GM12878 (cell line): ENCODE measurements at regions not wholly inside any gene's neighbourhood (a gene's known extent, or its start where the extent isn't known, plus 50 kb on each side); places are given as distances from the start of the nearest gene placed in this dataset.

Experiments
- ATAC-seq: fragments of 200-7000 bp; cut with Tn5 transposase; 3 replicates; pipeline ENCODE4 v1.9.1; 2020; ENCODE audit warnings: mild to moderate bottlenecking, moderate library complexity
- BruUV-seq: library from RNA; stranded (reverse); fragments of 400-500 nt; replicated peaks from 2 replicates; lab custom pipeline; 2021; lab: Mats Ljungman, UMichigan
- CTCF ChIA-PET: fragments of 300-600 bp; sonication (Branson Sonifier 250); formaldehyde crosslinking; extraction: SDS; loops from one replicate; lab custom pipeline; 2021; ENCODE audit warnings: inconsistent platforms; lab: Yijun Ruan, JAX
- POLR2A ChIA-PET: fragments of 350-600 bp; formaldehyde crosslinking; extraction: SDS; loops from one replicate; lab custom pipeline; 2021; ENCODE audit warnings: inconsistent platforms; lab: Charles Lee
- RAD21 ChIA-PET: fragments of 300-600 bp; sonication (Branson Sonifier 250); formaldehyde crosslinking; loops from one replicate; lab custom pipeline; 2023; ENCODE audit warnings: antibody characterized with exemption; ENCODE audit not compliant: unreplicated experiment; lab: Charles Lee
- SMC1A ChIA-PET: fragments of 300-600 bp; sonication (Branson Sonifier 250); formaldehyde crosslinking; loops from one replicate; lab custom pipeline; 2023; ENCODE audit not compliant: unreplicated experiment, uncharacterized antibody; lab: Charles Lee
- DNase-seq: peaks from one replicate; pipeline ENCODE4 v3.0.0-alpha.2; 2011; ENCODE audit warnings: low read depth, low spot score
- FAIRE-seq: peaks from 3 replicates; lab custom pipeline; 2011; peaks lifted over from hg19 to GRCh38; lab: Jason Lieb, UNC
- H2AFZ ChIP-seq: 2 replicates; pipeline ENCODE4 v1.6.0; 2011; ENCODE audit warnings: low read depth, low read length, control low read depth; ENCODE audit not compliant: control insufficient read depth
- H3K27ac ChIP-seq: 2 replicates; pipeline ENCODE4 v1.5.1; 2011; ENCODE audit warnings: control low read depth; ENCODE audit not compliant: control insufficient read depth, insufficient read depth
- H3K27me3 ChIP-seq, 2 experiments: replicated peaks in 1 of 2; 2 replicates each; pipeline versions ENCODE4 v1.6.0 to v1.6.1; 2011; ENCODE audit warnings: low read length in 1 of 2; ENCODE audit not compliant: control insufficient read depth in 2 of 2, insufficient read depth in 2 of 2
- H3K36me3 ChIP-seq, 2 experiments: 2 replicates each; pipeline ENCODE4 v1.5.1; 2011; ENCODE audit warnings: low read length in 1 of 2; ENCODE audit not compliant: control insufficient read depth in 2 of 2, insufficient read depth in 2 of 2
- H3K4me1 ChIP-seq: 2 replicates; pipeline ENCODE4 v1.6.1; 2011; ENCODE audit warnings: mild to moderate bottlenecking, low read length, moderate library complexity, mixed read lengths; ENCODE audit not compliant: control insufficient read depth, insufficient read depth
- H3K4me2 ChIP-seq: 2 replicates; pipeline ENCODE4 v1.6.0; 2011; ENCODE audit warnings: control low read depth; ENCODE audit not compliant: control insufficient read depth, insufficient read depth
- H3K4me3 ChIP-seq: fragments of 200-600 bp; sonication (generic); 2 replicates; pipeline ENCODE4 v1.5.1; 2016
- H3K79me2 ChIP-seq: 2 replicates; pipeline ENCODE4 v1.6.0; 2011; ENCODE audit warnings: low read length; ENCODE audit not compliant: control insufficient read depth, insufficient read depth
- H3K9ac ChIP-seq: 2 replicates; pipeline ENCODE4 v1.8.0; 2011; ENCODE audit warnings: low read length, control low read depth, mixed read lengths; ENCODE audit not compliant: control insufficient read depth, insufficient read depth
- H3K9me3 ChIP-seq: replicated peaks from 3 replicates; pipeline ENCODE4 v1.5.1; 2011; ENCODE audit warnings: mild to moderate bottlenecking, low read length; ENCODE audit not compliant: control insufficient read depth, insufficient read depth
- H4K20me1 ChIP-seq: 2 replicates; pipeline ENCODE4 v1.6.0; 2011; ENCODE audit not compliant: control insufficient read depth, insufficient read depth
- CHD2 ChIP-seq: IDR thresholded peaks from 2 replicates; pipeline ENCODE4 v1.6.1; 2011; ENCODE audit warnings: low read depth, low read length, improper control_type of control experiment, borderline replicate concordance
- DPF2 ChIP-seq: fragments of 450-650 bp; IDR thresholded peaks from 2 replicates; pipeline ENCODE4 v1.6.1; 2017; ENCODE audit warnings: mild to moderate bottlenecking
- E4F1 ChIP-seq: fragments of 450-650 bp; IDR thresholded peaks from 2 replicates; pipeline ENCODE4 v1.6.1; 2018; ENCODE audit warnings: borderline replicate concordance, mild to moderate bottlenecking; ENCODE audit not compliant: partially characterized antibody
- ESRRA ChIP-seq: IDR thresholded peaks from 2 replicates; pipeline ENCODE4 v1.6.1; 2012; ENCODE audit warnings: mild to moderate bottlenecking, low read length, improper control_type of control experiment
- GATAD2B ChIP-seq: fragments of 450-650 bp; conservative IDR thresholded peaks from 2 replicates; pipeline ENCODE4 v1.6.1; 2017; ENCODE audit warnings: low read depth, mild to moderate bottlenecking, moderate library complexity
- KLF5 ChIP-seq: fragments of 450-650 bp; IDR thresholded peaks from 2 replicates; pipeline ENCODE4 v1.6.1; 2014; ENCODE audit warnings: mild to moderate bottlenecking; ENCODE audit not compliant: partially characterized antibody
- LARP7 ChIP-seq: fragments of 450-650 bp; IDR thresholded peaks from 2 replicates; pipeline ENCODE4 v1.6.1; 2017; ENCODE audit warnings: mild to moderate bottlenecking
- NRF1 ChIP-seq: conservative IDR thresholded peaks from 2 replicates; pipeline ENCODE4 v1.6.1; 2011; ENCODE audit warnings: mild to moderate bottlenecking, low read depth, low read length, improper control_type of control experiment
- RAD21 ChIP-seq: IDR thresholded peaks from 2 replicates; pipeline ENCODE4 v1.6.1; 2011; ENCODE audit warnings: mild to moderate bottlenecking, low read depth, low read length, moderate library complexity; ENCODE audit not compliant: insufficient read depth
- RB1 ChIP-seq: fragments of 450-650 bp; formaldehyde crosslinking; IDR thresholded peaks from 2 replicates; pipeline ENCODE4 v1.6.1; 2017; ENCODE audit warnings: mild to moderate bottlenecking, borderline replicate concordance
- RBBP5 ChIP-seq: fragments of 200-600 bp; sonication (generic); conservative IDR thresholded peaks from 2 replicates; pipeline ENCODE4 v1.6.1; 2016
- YBX1 ChIP-seq: fragments of 450-650 bp; IDR thresholded peaks from 2 replicates; pipeline ENCODE4 v1.6.1; 2016; ENCODE audit warnings: antibody characterized with exemption
- ZNF274 ChIP-seq: IDR thresholded peaks from one replicate; pipeline ENCODE4 v1.8.0; 2011; ENCODE audit not compliant: insufficient read length, insufficient read depth
- WGBS: methylation state at CpG from one replicate; pipeline ENCODE4 v1.1.6; 2016; ENCODE audit warnings: low lambda C conversion rate; ENCODE audit not compliant: insufficient replicate concordance, insufficient coverage; ENCODE audit errors: missing lambda C conversion rate; 5-methylcytosine and 5-hydroxymethylcytosine counted together
- in situ Hi-C: fragments of 300-500 bp; cut with MboI; formaldehyde crosslinking; loops from 9 replicates; pipeline ENCODE4 v1.14.3; 2018; ENCODE audit warnings: mixed read lengths
- intact Hi-C: fragments of 100-400 bp; cut with micrococcal nuclease; formaldehyde crosslinking; loops from one replicate; pipeline ENCODE4 v1.14.2; 2022; ENCODE audit not compliant: unreplicated experiment

- 56% methylated on average over 4 of the region's 4 CpGs for WGBS
- FAIRE-seq, result no peak
- CTCF ChIA-PET, result no interaction called here
Observed at GRCh38 chr1:81388435-81388834, 412.3 kb upstream of the ADGRL2 start.

More at GRCh38 chr1:81388435-81388834, 412.3 kb upstream of the ADGRL2 start:
- no peaks in the 10 kb centered on the region for H3K9me3 ChIP-seq
- no peak overlapping the region for H3K4me2 ChIP-seq
- no peak for TF ChIP-seq RAD21
- no peak for TF ChIP-seq RBBP5
- TF ChIP-seq CHD2, result no peak
- no peak for TF ChIP-seq RB1
- TF ChIP-seq DPF2, result no peak
- TF ChIP-seq ZNF274, result no peak
- TF ChIP-seq E4F1, result no peak
- TF ChIP-seq KLF5, result no peak
- TF ChIP-seq NRF1, result no peak
- no peak for TF ChIP-seq YBX1
- no peak for TF ChIP-seq LARP7
- no peak for TF ChIP-seq ESRRA
- no peak for TF ChIP-seq GATAD2B
- no peaks in the 10 kb centered on the region for H3K27me3 ChIP-seq
- H3K36me3 ChIP-seq, result no peaks in the 10 kb centered on the region
- intact Hi-C loops, result no loop called here
- in situ Hi-C loops, result no loop called here
- POLR2A ChIA-PET, result no interaction called here
- SMC1A ChIA-PET, result interaction anchor here (1.6 kb wide), 1 partner anchor 8 kb away, joined by 4 read pairs; no protein-coding TSS in a partner anchor
- no peak overlapping the region for H3K9ac ChIP-seq
- no peaks in the 10 kb centered on the region for H3K79me2 ChIP-seq
- no peak for DNase-seq
- H3K4me1 ChIP-seq, result no peaks in the 10 kb centered on the region
- BruUV-seq, result no TSS peak
- H4K20me1 ChIP-seq, result no peaks in the 10 kb centered on the region
- ATAC-seq, result no peak
- no peak overlapping the region for H3K4me3 ChIP-seq
- RAD21 ChIA-PET, result no interaction called here
- H3K27ac ChIP-seq, result no peak overlapping the region
- H2AFZ ChIP-seq, result no peak overlapping the region
